IMR-90 (cell line): ENCODE measurements at regions not wholly inside any gene's neighbourhood (a gene's known extent, or its start where the extent isn't known, plus 50 kb on each side); places are given as distances from the start of the nearest gene placed in this dataset.

Experiments used
- ATAC-seq: fragments of 200-7000 bp; cut with Tn5 transposase; 2 replicates; pipeline ENCODE4 v1.9.1; 2020; ENCODE audit warnings: low read depth, mild to moderate bottlenecking, moderate library complexity
- BruUV-seq: library from RNA; stranded (reverse); fragments of 400-500 nt; replicated peaks from 2 replicates; lab custom pipeline; 2021; lab: Mats Ljungman, UMichigan
- CTCF ChIA-PET: fragments of 300-600 bp; formaldehyde crosslinking; extraction: SDS; loops from one replicate; lab custom pipeline; 2021; ENCODE audit warnings: antibody characterized with exemption; lab: Yijun Ruan, JAX
- POLR2A ChIA-PET: fragments of 300-600 bp; sonication (Branson Sonifier 250); formaldehyde crosslinking; loops from one replicate; lab custom pipeline; 2022; ENCODE audit warnings: antibody characterized with exemption; ENCODE audit not compliant: unreplicated experiment; lab: Charles Lee
- DNase-seq: peaks from one replicate; pipeline ENCODE4 v3.0.0; 2013
- H2AFZ ChIP-seq: replicated peaks from 2 replicates; pipeline ENCODE3; 2013; ENCODE audit warnings: low read length, mild to moderate bottlenecking; ENCODE audit not compliant: poor library complexity
- H2AK5ac ChIP-seq: 2 replicates; pipeline ENCODE4 v1.6.1; 2013; ENCODE audit warnings: low read depth, low read length, inconsistent platforms
- H2AK9ac ChIP-seq: replicated peaks from 2 replicates; pipeline ENCODE3; 2013; ENCODE audit warnings: mild to moderate bottlenecking, low read depth, low read length, moderate library complexity; ENCODE audit not compliant: poor library complexity
- H2BK120ac ChIP-seq: 2 replicates; pipeline ENCODE4 v1.6.1; 2013; ENCODE audit warnings: low read depth, low read length, inconsistent platforms
- H2BK15ac ChIP-seq: 3 replicates; pipeline ENCODE4 v1.6.1; 2013; ENCODE audit warnings: low read depth, low read length, inconsistent platforms
- H2BK20ac ChIP-seq: 2 replicates; pipeline ENCODE4 v1.6.1; 2013; ENCODE audit warnings: low read depth, mild to moderate bottlenecking, inconsistent platforms, low read length, moderate library complexity
- H2BK5ac ChIP-seq: 2 replicates; pipeline ENCODE4 v1.6.1; 2013; ENCODE audit warnings: mild to moderate bottlenecking, low read depth, low read length, inconsistent platforms; ENCODE audit not compliant: poor library complexity, severe bottlenecking
- H3K14ac ChIP-seq: replicated peaks from 2 replicates; pipeline ENCODE4 v1.6.1; 2013; ENCODE audit warnings: low read depth, low read length, inconsistent platforms
- H3K18ac ChIP-seq: 2 replicates; pipeline ENCODE4 v1.6.1; 2013; ENCODE audit warnings: low read depth, low read length, control low read depth
- H3K23ac ChIP-seq: 2 replicates; pipeline ENCODE4 v1.6.1; 2013; ENCODE audit warnings: low read depth, low read length, inconsistent platforms
- H3K27ac ChIP-seq: 2 replicates; pipeline ENCODE4 v1.5.1; 2013; ENCODE audit warnings: mild to moderate bottlenecking, control low read depth, low read length; ENCODE audit not compliant: insufficient read depth
- H3K27me3 ChIP-seq: 2 replicates; pipeline ENCODE4 v1.6.1; 2013; ENCODE audit warnings: low read length; ENCODE audit not compliant: control insufficient read depth, insufficient read depth
- H3K36me3 ChIP-seq: 2 replicates; pipeline ENCODE4 v1.6.1; 2013; ENCODE audit warnings: low read length, mixed read lengths; ENCODE audit not compliant: control insufficient read depth, insufficient read depth
- H3K4ac ChIP-seq: 2 replicates; pipeline ENCODE4 v1.6.1; 2013; ENCODE audit warnings: low read depth, low read length, inconsistent platforms
- H3K4me1 ChIP-seq: 2 replicates; pipeline ENCODE4 v1.6.1; 2013; ENCODE audit warnings: low read length, mixed read lengths; ENCODE audit not compliant: control insufficient read depth, insufficient read depth
- H3K4me2 ChIP-seq: 2 replicates; pipeline ENCODE4 v1.6.1; 2013; ENCODE audit warnings: low read depth, mild to moderate bottlenecking, control low read depth, low read length, moderate library complexity
- H3K4me3 ChIP-seq: 2 replicates; pipeline ENCODE4 v1.5.1; 2013; ENCODE audit warnings: low read depth, mild to moderate bottlenecking, control low read depth, low read length, moderate library complexity; ENCODE audit not compliant: insufficient read depth
- H3K56ac ChIP-seq: 2 replicates; pipeline ENCODE4 v1.6.1; 2013; ENCODE audit warnings: low read length, inconsistent platforms; ENCODE audit not compliant: insufficient read depth; ENCODE audit errors: extremely low read depth
- H3K79me1 ChIP-seq, 2 experiments: 2 replicates each; pipeline ENCODE4 v1.6.1; 2013; ENCODE audit warnings: low read length in 2 of 2, inconsistent platforms in 1 of 2, low read depth in 1 of 2
- H3K9ac ChIP-seq: 2 replicates; pipeline ENCODE4 v1.6.1; 2013; ENCODE audit warnings: low read depth, low read length, control low read depth
- H3K9me1 ChIP-seq: 2 replicates; pipeline ENCODE4 v1.6.1; 2013; ENCODE audit warnings: low read length, inconsistent platforms; ENCODE audit not compliant: insufficient read depth
- H3K9me3 ChIP-seq: 2 replicates; pipeline ENCODE4 v1.6.1; 2013; ENCODE audit warnings: low read length; ENCODE audit not compliant: control insufficient read depth, insufficient read depth
- H4K20me1 ChIP-seq: 2 replicates; pipeline ENCODE4 v1.6.1; 2013; ENCODE audit warnings: low read length, inconsistent platforms; ENCODE audit not compliant: insufficient read depth
- H4K5ac ChIP-seq: 2 replicates; pipeline ENCODE4 v1.6.1; 2013; ENCODE audit warnings: mild to moderate bottlenecking, low read depth, low read length, control low read depth
- H4K8ac ChIP-seq, 2 experiments: 2 replicates each; pipeline ENCODE4 v1.6.1; 2013; ENCODE audit warnings: low read depth in 2 of 2, low read length in 2 of 2, control low read depth in 1 of 2, inconsistent platforms in 1 of 2
- H4K91ac ChIP-seq: 2 replicates; pipeline ENCODE4 v1.6.1; 2013; ENCODE audit warnings: low read depth, low read length, inconsistent platforms; ENCODE audit not compliant: insufficient read depth
- CEBPB ChIP-seq: IDR thresholded peaks from 2 replicates; pipeline ENCODE4 v1.6.1; 2012; ENCODE audit warnings: low read depth, low read length, improper control_type of control experiment
- CTCF ChIP-seq: conservative IDR thresholded peaks from 2 replicates; pipeline ENCODE4 v1.5.1; 2012; ENCODE audit warnings: mild to moderate bottlenecking, low read depth, low read length, improper control_type of control experiment
- FOS ChIP-seq: fragments of 150-350 bp; IDR thresholded peaks from 2 replicates; pipeline ENCODE4 v1.6.1; 2016; ENCODE audit warnings: low read depth, low read length
- MAFK ChIP-seq: IDR thresholded peaks from 2 replicates; pipeline ENCODE4 v1.6.1; 2012; ENCODE audit warnings: low read depth, low read length, improper control_type of control experiment
- MAZ ChIP-seq: IDR thresholded peaks from 2 replicates; pipeline ENCODE4 v1.6.1; 2012; ENCODE audit warnings: low read depth, mild to moderate bottlenecking, low read length, improper control_type of control experiment, moderate library complexity, borderline replicate concordance
- MXI1 ChIP-seq: IDR thresholded peaks from 2 replicates; pipeline ENCODE4 v1.6.1; 2012; ENCODE audit warnings: low read depth, mild to moderate bottlenecking, low read length, moderate library complexity, borderline replicate concordance
- POLR2A ChIP-seq: IDR thresholded peaks from 2 replicates; pipeline ENCODE4 v1.6.1; 2012; ENCODE audit warnings: mild to moderate bottlenecking, low read depth, low read length
- RFX5 ChIP-seq: IDR thresholded peaks from 2 replicates; pipeline ENCODE4 v1.8.0; 2012; ENCODE audit warnings: low read depth, mild to moderate bottlenecking, low read length, moderate library complexity
- SMC3 ChIP-seq: fragments of 150-350 bp; IDR thresholded peaks from 2 replicates; pipeline ENCODE4 v1.6.1; 2016; ENCODE audit warnings: low read depth, mild to moderate bottlenecking, antibody characterized with exemption, low read length, moderate library complexity
- WGBS, 2 experiments: methylation state at CpG; one replicate each; pipeline versions ENCODE4 v1.1.5 to v1.1.7; 2013; ENCODE audit warnings: missing lambda C conversion rate in 2 of 2; ENCODE audit not compliant: insufficient read length in 1 of 2; ENCODE audit errors: extremely low coverage in 2 of 2; 5-methylcytosine and 5-hydroxymethylcytosine counted together
- dilution Hi-C: fragments of 300-500 bp; cut with HindIII; formaldehyde crosslinking; loops from one replicate; pipeline ENCODE4 v1.14.3; 2018; ENCODE audit warnings: low sequenced_read_pairs; ENCODE audit not compliant: unreplicated experiment
- in situ Hi-C: fragments of 300-500 bp; cut with MboI; formaldehyde crosslinking; loops from 3 replicates; pipeline ENCODE4 v1.14.3; 2019; ENCODE audit warnings: low sequenced_read_pairs, inconsistent platforms, mixed read lengths
- intact Hi-C: fragments of 100-400 bp; cut with micrococcal nuclease; formaldehyde crosslinking; loops from 2 replicates; pipeline ENCODE4 v1.10.0; 2022
- microRNA-seq, 2 experiments: library from miRNA; stranded (forward) in 1 of 2; unstranded in 1 of 2; fragments of 10-50 nt in 1 of 2; fragments of <30 nt in 1 of 2; gene quantifications in 1 of 2; microRNA quantifications in 1 of 2; one replicate each; pipeline versions ENCODE3 to v1.1.0; 2013 to 2020; ENCODE audit not compliant: insufficient read depth in 1 of 2, insufficient read length in 1 of 2, unreplicated experiment in 1 of 2
- small RNA-seq, 5 experiments: library from RNA; depleted of rRNA; stranded (forward); fragments of <200 nt; gene quantifications; one replicate each; pipeline ENCODE3, GENCODE V24; 2012

- no peaks in the 10 kb centered on the region for H3K9me1 ChIP-seq
- BruUV-seq: no TSS peak
- no peak overlapping the region for H2AFZ ChIP-seq
- H3K23ac ChIP-seq: no peak overlapping the region
- no peak overlapping the region for H3K14ac ChIP-seq
- no peak overlapping the region for H3K9ac ChIP-seq
- no peak overlapping the region for H3K4me3 ChIP-seq
- no peak overlapping the region for H4K91ac ChIP-seq
- dilution Hi-C loops (no loop called here), in situ Hi-C loops (no loop called here), intact Hi-C loops (no loop called here)
- H3K27ac ChIP-seq: no peak overlapping the region
- H3K9me3 ChIP-seq: no peaks in the 10 kb centered on the region
- H2AK5ac ChIP-seq: no peak overlapping the region
- H4K5ac ChIP-seq: no peak overlapping the region
- H3K4ac ChIP-seq: no peak overlapping the region
- no peak overlapping the region for H2AK9ac ChIP-seq
- CTCF ChIA-PET: no interaction called here
- H4K8ac ChIP-seq: no peak overlapping the region
- TF ChIP-seq MXI1 (no peak), FOS (no peak), POLR2A (no peak), CEBPB (no peak), MAFK (no peak), MAZ (no peak), SMC3 (no peak), CTCF (no peak), RFX5 (no peak)
- ATAC-seq (no peak), DNase-seq (no peak)
- H3K79me1 ChIP-seq: no peaks in the 10 kb centered on the region
- POLR2A ChIA-PET: no interaction called here
- H3K27me3 ChIP-seq: peaks cover 3% of the 10 kb centered on the region
- WGBS, 2 experiments: no CpG with 5 or more reads among the region's 4 CpGs
- no peaks in the 10 kb centered on the region for H4K20me1 ChIP-seq
- no peak overlapping the region for H2BK15ac ChIP-seq
- H3K36me3 ChIP-seq: no peaks in the 10 kb centered on the region
- H3K4me2 ChIP-seq: no peak overlapping the region
- no peaks in the 10 kb centered on the region for H3K4me1 ChIP-seq
- H2BK120ac ChIP-seq: no peak overlapping the region
- H2BK20ac ChIP-seq: no peak overlapping the region
- H3K56ac ChIP-seq: no peak overlapping the region
- H2BK5ac ChIP-seq: no peak overlapping the region
- H3K18ac ChIP-seq: no peak overlapping the region
Measured at GRCh38 chr7:26102176-26102575, 49.8 kb upstream of the NFE2L3 start.

Small RNAs in the stretch of these regions (microRNA-seq; reads per million reads assigned to microRNA genes)
- gene MIR148A: 73.1 to 1,014 reads per million in 2 experiments

Small RNAs in the stretch of these regions (small RNA-seq; reads per million reads assigned to genes)
- gene MIR148A: 0.11 to 167 (median 38.3) reads per million in 5 experiments
